Activated CD4-positive, alpha-beta T cell treated with anti-CD3 and anti-CD28 coated beads, Interleukin-2, Interleukin-6, amounts not matched to agents 100 ng/mL and 50 ng/mL, durations not matched to agents 16 hours and 8 hours (primary cell): ENCODE measurements at regions not wholly inside any gene's neighbourhood (a gene's known extent, or its start where the extent isn't known, plus 50 kb on each side); places are given as distances from the start of the nearest gene placed in this dataset.

Source experiments
- DNase-seq: peaks from one replicate; pipeline ENCODE4 v3.0.0-alpha.2; 2020

DNA sequence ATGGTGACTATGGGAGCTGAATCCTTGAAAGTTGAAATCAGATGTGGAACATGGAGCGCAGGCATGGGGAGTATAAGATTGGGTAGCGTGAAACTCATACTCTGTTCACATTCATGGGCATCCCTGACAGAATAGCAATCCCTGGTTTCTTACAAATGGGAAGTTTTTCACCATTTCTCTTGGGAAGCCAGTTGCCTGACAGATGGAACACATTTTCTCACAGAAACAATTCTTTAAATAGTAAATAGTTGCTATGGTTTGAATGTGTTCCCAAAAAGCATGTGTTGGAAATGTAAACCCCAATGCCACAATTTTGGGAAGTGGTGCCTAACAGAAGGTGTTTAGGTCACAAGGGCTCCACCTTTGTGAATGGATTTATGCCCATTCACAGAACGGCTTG lies 262.8 kb upstream of the HS3ST5 start:
- no peak for DNase-seq

GRCh38 chr6:114600381-114600780 lies 257.6 kb upstream of the HS3ST5 start:
- no peak for DNase-seq

DNA sequence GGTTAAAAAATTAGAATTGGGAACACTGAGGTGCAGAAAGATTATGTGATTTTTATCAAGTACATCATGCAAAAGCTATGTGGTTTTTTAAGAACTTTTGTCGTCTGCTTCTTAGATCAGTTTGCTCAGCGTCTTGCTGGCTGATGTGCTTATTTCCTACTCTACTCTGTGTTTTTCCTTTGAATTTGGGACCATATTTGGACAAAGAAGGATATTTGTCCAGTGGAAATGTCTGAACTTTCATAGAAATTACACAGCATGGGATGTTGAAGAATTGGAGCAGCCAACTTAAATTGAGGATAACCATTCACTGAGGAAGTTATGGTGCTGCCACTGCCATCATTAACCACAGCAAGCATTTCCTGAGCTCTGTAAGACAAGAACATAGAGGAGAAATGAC lies 252.8 kb upstream of the HS3ST5 start:
- no peak for DNase-seq

DNA sequence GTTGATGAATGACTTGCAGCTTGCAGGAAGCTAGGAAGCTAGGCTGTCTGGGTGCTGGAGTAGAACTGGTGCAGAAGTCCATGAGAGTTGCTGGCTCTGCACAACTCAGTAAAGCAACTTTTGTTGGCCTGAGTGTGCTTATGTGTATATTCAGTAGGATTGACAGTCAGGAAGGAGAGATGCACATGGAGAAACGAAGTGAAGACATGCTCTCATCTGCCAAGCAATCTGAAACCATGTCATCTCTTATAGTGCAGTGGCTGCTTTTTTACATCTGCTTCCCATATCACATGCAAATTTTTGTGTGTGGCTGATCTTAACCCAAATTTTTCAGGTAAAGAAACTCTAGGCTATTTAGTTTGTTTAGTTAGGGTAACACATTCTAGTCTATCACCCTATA lies 252.4 kb upstream of the HS3ST5 start:
- no peak for DNase-seq

DNA sequence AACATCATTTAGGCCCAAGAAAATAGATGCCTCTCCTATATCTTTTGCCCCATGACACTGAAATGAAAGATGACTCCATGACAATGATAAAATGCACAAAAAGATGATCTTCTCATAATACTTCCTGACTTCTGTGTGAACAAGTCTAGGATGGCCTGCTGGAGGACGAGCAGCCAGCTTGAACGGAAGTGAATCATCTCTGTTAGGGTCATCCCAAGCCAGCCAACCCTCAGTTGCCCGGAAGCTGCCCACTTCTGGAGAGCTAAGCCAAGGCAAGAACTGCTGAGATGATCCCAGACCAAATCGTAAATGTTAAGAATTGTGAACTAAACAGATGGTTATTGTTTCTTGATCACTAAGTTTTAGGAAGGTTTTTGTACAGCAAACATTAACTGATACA lies 249.7 kb upstream of the HS3ST5 start:
- no peak for DNase-seq

DNA sequence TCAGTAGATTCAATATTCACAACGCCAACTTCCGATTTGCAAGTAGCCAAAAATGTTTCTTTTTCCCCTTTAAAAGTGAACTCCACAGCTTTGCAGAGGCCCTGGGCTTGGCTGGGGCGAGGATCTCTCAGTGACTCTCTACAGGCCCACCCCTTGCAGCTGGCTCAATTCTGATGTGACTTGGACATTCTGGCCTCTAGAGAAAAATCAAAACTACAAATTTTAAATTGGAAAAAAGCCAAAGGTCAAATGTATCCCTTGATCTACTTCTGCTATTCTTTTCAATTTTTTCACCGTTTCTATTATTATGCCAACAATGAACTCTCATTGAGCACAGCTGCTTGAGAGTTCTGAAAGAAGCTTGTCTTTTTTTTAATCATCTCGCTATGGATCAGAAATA lies 245.9 kb upstream of the HS3ST5 start:
- no peak for DNase-seq

- no peak for DNase-seq
Observed at GRCh38 chr6:114586298-114586697, 243.5 kb upstream of the HS3ST5 start.

GRCh38 chr6:114581293-114581692 lies 238.5 kb upstream of the HS3ST5 start:
- no peak for DNase-seq

DNA sequence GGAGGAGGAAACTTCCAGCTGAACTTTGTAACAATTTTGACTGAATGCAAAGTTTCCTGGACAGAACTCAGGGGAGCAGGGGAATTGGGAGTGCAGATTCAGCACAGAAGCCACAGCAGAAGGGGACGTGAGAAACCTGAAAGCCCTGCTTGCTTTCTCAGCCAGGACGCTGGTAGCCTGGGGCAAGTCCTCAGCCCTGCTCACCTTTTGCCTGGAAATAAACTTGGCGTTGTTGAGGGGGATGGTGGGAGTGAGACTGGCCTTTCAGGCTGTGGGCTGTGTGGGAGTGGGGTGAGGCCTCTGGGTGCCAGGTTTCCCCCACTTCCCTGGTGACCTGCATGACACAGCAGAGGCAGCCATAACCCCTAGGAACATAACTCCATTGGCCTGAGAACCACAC lies 238.1 kb upstream of the HS3ST5 start:
- no peak for DNase-seq

DNA sequence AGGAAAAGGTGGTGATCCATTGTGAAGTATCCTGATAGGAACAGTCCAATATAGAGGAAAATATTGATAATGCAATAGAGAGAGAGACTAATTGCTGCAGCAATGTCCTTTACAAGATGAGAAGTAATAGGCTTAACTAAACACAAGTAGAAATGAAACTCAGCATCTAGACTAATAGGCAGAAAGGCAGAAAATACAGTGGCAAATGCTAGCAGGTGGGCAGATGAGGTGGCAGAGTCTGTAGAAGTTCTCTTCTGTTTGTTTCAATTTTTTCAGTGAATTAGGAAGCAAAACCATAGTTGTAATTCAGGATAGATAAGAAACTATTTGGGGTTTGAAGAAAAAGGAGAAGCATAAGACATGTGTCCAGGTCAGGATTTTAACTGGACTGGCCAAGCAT lies 236.7 kb upstream of the HS3ST5 start:
- no peak for DNase-seq

DNA sequence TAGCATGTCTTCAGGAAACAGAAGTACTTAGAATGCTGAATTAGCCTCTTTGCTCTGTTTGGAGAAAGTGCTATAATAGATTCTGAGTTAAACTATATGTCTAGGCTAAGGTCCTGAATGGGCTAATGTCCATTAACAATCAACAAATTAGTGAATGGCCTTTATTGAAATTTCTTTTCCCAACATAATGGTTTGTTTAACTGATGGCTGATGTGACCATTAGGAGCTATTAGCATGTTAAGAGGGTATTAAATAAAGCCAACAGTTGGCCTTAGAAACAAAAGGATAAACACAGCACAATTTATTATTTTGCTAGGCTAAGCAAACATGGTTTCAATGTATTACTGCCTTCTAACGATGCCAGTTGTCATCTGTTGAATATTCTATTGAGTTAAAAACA lies 234.3 kb upstream of the HS3ST5 start:
- DNase-seq: no peak

DNA sequence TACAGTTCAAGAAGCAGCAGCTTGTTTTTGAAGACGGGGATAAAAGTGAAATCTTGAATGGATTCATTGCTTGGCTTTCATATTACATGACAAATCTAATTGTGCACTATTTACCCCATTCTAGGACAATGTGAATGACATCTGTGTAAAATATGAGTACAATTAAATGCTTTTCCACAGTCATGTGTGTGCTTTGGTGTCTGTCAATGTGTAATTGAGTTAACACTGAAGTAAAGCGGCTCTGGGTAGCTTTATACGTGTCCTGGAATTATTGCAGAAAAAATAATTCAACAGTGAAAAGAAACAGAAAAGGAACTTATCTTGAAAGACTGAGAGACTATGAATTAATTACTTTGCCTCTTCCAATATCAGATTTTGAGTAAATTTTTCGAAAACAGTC lies 233.5 kb upstream of the HS3ST5 start:
- no peak for DNase-seq

GRCh38 chr6:114569669-114570068 lies 226.8 kb upstream of the HS3ST5 start:
- no peak for DNase-seq

DNA sequence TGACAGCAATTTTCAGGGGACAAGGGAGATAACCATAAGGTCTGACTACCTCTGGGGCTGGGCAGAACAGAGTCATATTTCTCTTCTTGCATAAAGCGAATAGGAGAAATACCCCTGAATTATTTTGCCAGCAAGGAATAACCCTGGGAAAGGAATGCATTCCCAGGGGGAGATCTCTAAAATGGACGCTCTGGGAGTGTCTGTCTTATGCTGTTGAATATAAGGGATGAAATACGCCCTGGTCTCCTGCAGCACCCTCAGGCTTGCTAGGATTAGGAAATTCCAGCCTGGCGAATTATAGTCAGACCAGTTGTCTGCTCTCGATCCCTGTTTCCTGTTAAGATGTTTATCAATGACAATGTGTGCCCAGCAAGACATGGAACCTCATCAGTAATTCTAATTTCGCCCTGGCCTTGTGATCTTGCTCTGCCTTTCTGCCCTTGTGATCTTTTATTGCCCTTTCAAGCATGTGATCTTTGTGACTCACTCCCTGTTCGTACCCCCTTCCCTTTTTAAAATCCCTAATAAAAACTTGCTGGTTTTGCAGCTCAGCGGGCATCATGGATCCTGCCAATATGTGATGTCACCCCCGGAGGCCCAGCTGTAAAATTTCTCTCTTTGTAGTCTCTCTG lies 221.6 kb upstream of the HS3ST5 start:
- no peak for DNase-seq

DNA sequence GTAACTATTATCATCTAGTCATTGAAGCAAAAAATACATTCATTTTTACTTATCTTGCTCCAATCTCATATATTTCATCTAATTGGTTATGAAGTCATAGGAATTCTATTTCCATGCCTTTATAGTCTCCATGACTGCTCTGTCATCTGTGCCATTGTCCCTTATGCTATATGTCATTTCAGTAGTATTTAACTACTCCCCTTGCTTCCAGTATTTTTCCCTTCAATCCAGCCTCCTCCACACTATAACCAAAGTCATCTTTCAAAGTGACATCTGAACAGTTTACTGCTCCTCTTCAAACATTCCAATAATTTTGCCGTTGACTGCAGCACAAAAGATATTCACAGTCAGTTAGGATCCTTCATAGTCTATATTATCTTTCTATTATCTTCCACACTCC lies 216.6 kb upstream of the HS3ST5 start:
- no peak for DNase-seq

DNA sequence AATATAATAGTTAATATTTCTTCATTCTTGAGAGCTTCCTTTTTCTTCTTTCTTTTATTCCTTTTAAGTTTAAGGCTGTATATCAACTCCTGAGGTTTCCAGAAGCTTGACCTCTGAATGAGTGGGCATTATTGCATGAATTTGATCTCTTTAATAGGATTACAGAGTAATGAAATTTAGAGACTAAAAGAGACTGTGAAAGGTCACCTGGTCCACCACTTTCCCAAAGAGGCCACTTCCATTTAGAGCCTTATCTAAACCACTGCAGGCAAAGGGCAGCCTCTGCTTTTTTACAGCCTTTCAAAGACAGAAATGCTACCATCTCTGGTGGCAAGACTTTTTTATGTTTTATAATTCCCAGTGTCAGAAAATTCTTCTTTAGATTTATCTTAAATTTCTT lies 215.3 kb upstream of the HS3ST5 start:
- DNase-seq: no peak

GRCh38 chr6:114556846-114557488 lies 214.1 kb upstream of the HS3ST5 start:
- no peak for DNase-seq

GRCh38 chr6:114550316-114550715 lies 207.5 kb upstream of the HS3ST5 start:
- DNase-seq: no peak

- DNase-seq: no peak
Observed at GRCh38 chr6:114543696-114544095, 200.9 kb upstream of the HS3ST5 start.

GRCh38 chr6:114541794-114542193 lies 199.0 kb upstream of the HS3ST5 start:
- no peak for DNase-seq

DNA sequence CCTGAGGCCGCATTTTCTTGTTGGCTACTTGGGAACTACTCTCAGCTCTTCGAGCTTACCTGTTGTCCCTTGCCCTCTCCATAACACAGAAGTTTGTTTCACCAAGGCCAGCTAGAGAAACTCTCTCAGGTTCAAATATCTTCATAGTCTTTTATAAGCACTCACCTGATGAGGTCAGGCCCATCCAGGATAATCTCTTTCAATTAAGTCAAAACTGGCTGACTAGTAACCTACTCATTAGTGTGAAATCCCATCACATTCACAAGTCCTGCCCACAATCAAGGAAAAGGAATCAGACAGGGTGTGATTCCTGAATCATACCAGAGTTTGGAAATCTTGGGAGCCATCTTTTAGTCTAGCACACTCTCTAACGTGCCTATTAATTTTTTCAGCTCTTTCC lies 195.2 kb upstream of the HS3ST5 start:
- DNase-seq: no peak

DNA sequence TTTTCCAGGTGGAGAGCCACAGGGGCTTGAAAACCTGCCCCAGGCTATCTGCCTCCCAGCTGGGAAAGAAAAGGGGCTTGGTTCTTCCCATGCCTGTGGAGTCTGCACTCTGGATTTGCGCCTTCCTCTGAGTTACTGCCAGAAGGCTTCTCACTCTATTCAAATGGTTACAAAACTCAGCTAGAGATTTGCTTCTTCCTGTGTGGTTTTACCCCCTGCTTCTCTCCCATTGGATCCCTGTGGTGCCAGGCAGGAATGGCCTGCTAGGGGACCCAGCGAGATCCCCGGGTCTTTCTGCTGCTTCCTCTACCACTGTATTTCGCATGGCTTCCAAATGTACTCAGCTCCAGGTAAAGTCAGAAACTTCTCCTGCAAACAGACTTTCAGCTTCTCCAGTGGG lies 192.0 kb upstream of the HS3ST5 start:
- no peak for DNase-seq

DNA sequence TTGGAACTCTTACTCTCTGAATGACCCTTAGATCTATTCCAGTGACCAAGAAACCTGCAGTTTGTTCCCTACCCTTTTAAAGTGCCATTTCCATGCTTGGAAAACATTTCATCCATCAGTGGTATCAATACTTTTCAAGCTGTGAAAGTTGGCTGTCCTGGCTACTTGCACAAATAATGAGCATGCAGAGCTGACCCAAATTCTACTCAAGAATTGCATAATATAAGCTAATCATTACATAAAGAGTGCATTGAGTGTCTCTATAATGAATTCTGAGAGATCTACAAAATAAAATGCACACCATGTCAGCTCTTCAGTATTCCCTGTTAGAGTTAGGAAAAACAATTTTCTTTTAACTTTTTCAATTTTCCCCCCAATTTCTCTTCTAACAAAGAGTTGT lies 181.3 kb upstream of the HS3ST5 start:
- no peak for DNase-seq

GRCh38 chr6:114523508-114523907 lies 180.7 kb upstream of the HS3ST5 start:
- DNase-seq: no peak

- DNase-seq: no peak
Observed at GRCh38 chr6:114521926-114522325, 179.1 kb upstream of the HS3ST5 start.
